ENCODE measurements at regions not wholly inside any gene's neighbourhood (a gene's known extent, or its start where the extent isn't known, plus 50 kb on each side); places are given as distances from the start of the nearest gene placed in this dataset.
A peak's percentile ranks its signal among the peaks of the same experiment; 100 is the strongest.
"Not testable (repeated sequence)": the region's sequence is repeated elsewhere in the genome, so short reads cannot be mapped to it uniquely, and the experiment has no call there.

DNA sequence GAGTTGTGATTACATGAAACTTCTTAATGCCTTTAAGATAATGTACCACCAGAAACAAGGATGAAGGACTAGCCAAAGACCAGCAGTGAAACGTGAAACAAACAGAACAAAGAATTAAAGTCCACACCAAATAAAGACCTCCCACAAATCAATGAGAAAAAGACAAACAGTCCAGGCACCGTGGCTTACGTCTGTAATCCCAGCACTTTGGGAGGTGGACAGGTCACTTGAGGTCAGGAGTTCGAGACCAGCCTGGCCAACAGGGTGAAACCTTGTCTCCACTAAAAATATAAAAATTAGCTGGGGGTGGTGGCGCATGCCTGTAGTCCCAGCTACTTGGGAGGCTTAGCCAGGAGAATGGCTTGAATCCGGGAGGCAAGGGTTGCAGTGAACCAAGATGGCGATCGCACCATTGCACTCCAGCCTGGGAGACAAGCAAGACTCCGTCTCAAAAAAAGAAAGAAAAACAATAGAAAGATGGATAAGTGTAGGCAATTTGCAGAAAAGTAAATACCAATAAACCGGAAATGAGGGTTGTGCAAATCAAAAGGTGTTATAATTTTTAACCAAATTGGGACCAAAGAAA, 167.8 kb upstream of the GRK3 start:
- DNase-seq, result no peak

DNA sequence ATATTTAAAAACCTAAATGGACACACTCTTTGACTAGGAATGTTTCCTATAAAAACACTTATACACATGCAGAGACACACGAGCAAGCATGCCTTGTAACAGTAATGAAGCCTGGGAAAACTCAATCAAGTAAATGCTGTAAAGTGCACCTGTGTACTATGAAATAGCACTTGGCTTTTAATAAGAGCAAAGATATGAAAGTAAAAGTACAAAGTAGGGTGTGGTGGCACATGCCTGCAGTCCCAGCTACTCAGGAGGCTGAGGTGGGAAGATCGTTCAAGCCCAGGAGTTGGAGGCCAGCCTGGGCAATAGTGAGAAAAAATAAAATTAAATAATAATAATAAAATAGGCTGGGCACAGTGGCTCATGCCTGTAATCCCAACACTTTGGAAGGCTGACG, 166.9 kb upstream of the GRK3 start:
- DNase-seq, result no peak

DNA sequence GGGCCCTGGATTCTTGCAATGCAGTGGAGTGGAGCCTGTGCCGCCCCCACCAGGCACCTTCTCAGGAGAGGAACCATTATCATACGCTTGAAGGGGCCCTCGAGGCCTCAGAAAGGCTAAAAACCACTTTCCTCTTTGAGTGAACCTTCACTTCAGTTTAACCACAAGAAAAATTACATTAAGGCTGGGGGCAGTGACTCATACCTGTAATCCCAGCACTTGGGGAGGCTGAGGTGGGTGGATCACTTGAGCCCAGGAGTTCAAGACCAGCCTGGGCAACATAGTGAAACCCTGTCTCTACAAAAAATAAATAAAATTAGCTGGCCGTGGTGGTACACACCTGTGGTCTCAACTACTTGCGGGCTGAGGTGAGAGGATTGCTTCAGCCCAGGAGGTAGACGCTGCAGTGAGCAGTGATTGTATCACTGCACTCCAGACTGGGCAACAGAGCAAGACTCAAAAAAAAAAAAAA, 165.8 kb upstream of the GRK3 start:
- not testable (repeated sequence) for DNase-seq

DNA sequence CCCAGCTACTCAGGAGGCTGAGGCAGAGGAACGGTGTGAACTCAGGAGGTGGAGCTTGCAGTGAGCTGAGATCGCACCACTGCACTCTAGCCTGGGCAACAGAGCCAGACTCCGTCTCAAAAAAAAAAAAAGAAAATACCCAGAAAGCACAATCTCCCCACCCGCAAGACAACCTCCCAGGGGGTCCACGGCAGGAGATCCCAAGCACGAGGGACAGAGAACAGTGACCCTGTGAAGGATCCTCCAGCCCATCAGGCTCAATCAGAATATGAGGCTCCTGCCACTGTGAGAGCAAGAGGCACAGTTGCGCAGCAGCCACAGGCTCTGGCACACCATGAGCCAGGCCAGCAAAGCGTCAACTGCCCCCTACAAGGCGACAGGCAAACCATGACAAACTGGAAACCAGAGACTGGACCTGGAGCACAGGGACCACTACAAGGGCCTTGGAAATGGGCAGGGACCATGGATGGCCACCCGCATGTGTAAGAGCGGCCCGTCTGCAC, 164.8 kb upstream of the GRK3 start:
- no peak for DNase-seq

DNA sequence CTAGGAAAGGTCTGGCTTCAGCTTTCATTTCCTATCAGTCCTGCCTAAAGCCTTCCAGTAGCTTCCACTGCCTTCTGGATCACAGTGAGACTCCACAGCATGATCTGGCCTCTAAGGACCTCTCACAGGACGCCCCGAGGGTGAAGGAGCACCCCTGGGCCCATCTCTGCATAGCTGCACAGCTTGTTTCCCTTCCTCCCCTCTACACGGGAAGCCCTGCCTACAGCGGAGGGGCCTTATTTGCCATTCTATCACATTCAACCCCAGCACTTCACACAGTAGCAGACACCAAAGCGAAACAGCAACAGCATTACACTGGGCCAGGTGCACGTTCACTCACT, 162.3 kb upstream of the GRK3 start:
- no peak for DNase-seq

DNA sequence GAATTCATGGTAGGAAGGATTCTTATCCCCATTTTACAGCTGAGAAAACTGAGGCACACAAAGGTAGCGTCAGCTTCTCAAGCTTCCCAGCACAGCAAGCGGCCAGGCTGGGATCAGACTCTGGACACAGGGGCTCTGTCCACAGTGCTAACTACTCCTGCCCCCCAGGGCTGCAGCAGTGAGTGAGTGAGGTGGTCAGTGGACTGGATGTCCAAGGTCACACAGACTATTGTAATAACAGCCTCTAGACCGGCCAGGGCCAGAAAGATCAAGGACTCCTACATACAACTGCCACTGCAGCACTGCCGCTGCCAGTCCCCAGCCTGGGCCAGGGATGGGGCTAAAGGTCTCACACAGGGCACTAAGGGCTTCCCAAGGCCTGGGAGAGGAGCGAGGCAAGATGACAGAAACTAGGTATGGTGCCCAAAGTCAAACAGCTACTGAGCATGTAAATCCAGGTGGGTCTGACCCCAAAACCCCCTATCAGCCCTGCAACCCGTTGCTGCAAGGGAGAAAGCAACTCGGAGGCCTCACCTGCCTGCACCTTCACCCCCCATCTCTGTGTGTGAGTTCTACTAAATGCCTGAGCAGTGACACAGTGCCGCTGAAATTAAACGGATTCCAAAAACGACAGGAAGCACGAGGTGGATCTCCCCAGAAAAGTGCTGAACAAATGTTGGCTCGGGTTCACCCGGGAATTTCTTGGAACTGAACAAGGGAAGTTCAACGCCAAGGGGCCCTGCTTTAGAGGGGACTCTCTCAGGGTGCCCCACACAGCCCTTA, 161.8 kb upstream of the GRK3 start:
- DNase-seq, result no peak

GRCh38 chr22:25403284-25403810, 161.1 kb upstream of the GRK3 start:
- no peak for DNase-seq

DNA sequence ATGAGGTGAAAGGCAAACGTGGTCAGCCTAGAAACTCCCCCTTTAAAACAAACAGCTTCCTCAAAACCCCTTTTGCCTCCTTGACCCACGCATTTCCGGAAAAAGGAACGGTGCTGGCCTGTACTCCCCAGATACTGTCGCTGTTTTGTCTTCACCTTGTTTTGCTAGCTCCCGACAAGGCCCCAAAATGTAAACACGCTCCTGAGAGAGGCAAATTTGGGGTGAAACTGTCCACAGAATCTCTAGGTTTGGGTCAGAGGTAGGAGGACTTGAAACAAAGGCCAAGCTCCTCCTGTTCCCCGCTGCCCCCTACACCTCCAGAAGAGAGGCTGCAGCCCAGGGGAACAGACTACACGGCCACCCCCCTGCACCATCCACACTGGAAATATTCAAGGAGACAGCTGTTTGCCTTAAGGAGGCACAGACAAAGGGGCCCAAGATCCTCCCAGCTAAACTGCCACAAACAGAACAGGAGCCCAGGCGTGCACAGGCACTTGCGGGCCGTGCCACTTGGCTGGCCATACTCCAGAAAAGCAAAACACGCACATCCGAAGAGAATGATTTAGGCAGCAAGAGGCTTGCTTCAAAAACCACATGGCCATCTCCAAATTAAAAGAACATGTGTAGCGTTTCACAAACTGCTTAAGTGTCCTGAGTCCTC, 160.5 kb upstream of the GRK3 start:
- peak in 3 of 14 donors; percentile 10 to 50 (median 44) for DNase-seq

GRCh38 chr22:25404556-25404927, 159.9 kb upstream of the GRK3 start:
- peak in 2 of 14 donors; percentile 44 to 52 for DNase-seq

DNA sequence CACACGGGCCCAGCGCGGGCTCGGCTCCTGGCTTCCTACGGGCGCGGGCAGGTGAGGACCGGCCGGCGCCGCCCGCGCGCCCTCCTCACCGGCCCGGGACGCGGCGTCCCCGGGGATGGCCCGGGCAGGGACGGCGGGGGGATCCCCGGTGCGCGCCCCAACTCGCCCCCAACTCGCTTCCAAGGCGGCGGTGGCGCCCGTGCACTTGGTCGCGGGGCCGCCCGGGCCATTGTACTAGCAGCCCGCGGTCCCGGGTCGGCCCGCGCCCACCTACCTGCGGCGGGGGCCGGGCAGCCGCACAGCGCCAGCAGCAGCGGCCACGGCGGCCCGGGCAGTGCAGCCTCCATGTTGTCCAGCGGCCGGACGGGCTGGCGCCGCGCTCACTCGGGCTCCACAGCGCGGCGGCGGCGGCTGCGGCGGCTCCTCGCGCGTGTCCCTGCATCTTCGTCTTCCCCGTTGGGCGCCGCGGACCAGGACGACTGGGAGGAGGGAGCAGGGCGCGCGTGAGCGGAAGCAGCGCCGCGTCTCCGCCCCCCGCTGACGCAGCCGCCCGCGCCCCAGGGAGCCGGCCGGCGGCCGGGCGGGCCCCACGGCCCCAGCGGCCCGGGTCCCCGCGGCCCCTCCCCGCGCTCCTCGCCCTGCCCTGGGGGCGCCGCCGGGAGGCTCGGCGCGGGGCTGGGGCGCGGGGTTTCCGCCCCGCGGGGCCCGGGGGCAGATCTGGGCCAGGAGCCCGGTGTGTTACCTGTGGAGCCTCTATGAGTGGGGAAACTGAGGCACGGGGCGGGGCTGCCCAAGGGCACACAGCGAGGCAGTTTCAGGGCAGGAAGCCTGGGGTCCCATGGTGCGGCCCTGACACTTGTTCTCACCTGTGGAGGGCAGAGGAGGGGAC, 159.3 kb upstream of the GRK3 start:
- DNase-seq, result peak in 9 of 14 donors; percentile 25 to 75 (median 36)

DNA sequence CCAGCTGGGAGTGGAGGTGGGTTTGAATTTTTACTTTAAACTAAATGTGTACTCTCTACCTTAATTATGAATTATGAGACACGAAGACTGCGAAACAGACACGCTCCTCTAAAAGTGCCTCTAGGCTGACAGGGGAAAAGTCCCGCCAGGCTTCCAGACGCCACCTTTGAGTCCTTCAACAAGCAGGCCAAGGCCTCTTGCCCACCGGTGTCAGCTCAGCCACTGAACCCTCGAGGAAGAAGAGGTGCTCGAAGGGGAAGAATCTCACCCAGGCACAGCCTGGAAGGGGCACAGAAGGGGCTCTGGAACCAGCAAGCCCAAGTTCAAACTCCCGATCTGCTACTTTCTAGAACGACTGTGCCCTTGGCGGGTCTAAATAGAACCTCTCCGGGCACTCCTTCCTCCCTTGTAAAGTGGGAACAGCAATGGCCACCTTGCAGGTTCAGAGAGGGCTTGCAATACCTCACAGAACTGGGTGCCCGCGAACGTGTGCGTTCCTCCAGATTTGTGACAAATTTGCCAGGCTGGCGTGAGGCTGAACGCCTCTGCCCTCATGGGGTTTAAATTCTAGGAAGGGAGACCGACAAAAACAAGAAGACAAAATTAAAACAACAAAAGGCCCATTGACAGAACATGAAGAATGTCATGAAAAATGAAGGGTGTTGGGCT, 158.5 kb upstream of the GRK3 start:
- no peak for DNase-seq

- peak in 4 of 14 donors; percentile 14 to 48 (median 33) for DNase-seq
Measured at GRCh38 chr22:25406510-25407210, 157.8 kb upstream of the GRK3 start.

DNA sequence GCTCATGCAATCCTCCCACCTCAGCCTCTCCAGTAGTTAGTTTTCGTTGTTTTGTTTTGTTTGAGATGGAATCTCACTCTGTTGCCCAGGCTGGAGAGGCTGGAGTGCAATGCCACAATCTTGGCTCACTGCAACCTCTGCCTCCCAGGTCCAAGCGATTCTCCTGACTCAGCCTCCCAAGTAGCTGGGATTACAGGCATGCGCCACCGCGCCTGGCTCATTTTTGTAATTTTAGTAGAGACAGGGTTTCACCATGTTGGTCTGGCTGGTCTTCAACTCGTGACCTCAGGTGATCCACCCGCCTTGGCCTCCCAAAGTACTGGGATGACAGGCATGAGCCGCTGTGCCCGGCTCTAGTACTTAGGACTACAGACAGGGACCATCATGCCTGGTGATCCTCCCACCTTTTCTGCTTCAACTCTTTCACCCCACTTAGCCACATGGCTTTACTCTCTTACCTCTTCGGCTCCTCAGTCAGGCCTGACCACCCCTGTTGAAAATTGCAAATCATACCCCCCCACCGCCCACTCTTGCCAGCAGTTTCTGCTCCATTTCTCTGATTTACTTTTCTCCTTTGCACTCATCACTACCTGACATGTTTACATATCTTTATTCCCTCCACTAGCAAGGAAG, 157.1 kb upstream of the GRK3 start:
- DNase-seq, result no peak

DNA sequence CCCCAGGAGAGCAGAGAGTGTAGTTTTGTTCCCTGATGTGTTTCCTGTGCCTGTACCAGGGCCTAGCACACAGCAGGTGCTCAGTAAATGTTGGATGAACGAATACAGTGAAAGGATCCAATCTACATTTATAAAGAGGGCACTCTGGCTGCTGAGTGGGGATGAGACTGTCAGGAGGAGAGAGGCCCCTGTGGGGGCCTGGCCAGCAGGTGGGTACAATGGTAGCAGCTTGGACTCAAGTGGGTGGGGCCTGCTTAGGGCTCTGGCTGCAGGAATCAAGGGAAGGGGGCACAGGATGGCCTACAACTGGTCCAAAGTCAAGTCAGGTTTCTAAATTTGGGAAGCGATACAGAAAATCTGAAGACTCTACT, 156.6 kb upstream of the GRK3 start:
- DNase-seq, result no peak

DNA sequence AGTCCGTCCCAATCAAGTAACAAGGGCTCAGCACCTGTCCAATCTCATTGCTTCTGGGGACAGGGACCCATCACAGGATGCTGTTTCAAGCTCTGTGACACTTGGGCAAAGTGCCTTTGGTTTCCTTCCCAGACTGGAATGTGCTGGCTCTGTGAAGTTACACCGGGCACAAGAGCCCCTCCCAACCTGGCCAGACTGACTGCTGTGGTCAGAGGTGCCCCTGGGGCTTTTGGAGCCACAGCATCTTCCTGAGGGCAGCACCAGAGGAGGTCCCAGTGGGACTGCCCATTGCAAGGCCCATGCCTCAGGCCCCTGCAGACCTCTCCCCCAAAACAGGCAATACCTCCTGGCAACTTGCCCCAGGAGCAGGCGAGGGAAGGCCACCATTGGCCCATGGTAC, 155.2 kb upstream of the GRK3 start:
- no peak for DNase-seq

DNA sequence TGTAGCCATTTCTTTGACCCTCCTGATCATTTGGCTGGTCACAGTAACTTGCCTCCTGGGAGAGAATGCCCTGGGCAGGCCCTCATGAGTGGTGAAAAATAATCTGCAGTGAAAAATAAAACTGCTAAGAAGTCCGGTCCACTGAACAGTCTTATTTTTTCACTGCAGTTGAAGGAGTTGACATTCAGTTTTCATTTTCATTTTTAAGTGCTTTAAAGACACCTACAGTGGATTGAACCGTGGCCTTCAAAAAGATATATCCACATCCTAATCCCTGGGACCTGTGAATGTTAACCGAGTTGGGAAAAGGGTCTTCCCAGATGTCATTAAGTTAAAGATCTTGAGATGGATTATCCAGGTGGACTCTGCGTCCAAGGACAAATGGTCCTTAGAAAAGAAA, 153.6 kb upstream of the GRK3 start:
- no peak for DNase-seq

DNA sequence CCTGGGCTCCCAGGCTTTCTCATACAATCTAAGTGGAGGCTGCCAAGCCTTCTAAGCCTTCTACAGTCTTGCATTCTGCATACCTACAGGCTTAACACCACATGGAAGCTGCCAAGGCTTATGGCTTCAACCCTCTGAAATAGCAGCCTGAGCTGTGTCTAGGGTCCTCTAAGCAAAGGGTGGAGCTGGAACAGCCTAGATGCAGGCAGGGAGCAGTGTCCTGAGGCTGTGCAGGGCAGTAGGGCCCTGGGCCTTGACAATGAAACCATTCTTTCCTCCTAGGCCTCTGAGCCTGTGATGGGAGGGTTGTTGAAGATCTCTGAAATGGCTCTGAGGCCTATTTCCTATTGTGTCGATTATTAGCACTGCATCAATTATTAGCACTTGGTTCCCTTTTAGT, 150.9 kb upstream of the GRK3 start:
- no peak for DNase-seq

GRCh38 chr22:25415731-25416130, 148.7 kb upstream of the GRK3 start:
- not testable (repeated sequence) for DNase-seq

- not testable (repeated sequence) for DNase-seq
Measured at GRCh38 chr22:25417826-25418225, 146.6 kb upstream of the GRK3 start.

All from C1 segment of cervical spinal cord (tissue), 14 donors.